ENCODE measurements at regions not wholly inside any gene's neighbourhood (a gene's known extent, or its start where the extent isn't known, plus 50 kb on each side); places are given as distances from the start of the nearest gene placed in this dataset.

- H3K9me3 ChIP-seq (ENCODE audit: control insufficient read depth, insufficient read depth, low read depth, low read length): no peaks in the 10 kb centered on the region
- H3K27me3 ChIP-seq (ENCODE audit: control insufficient read depth, insufficient read depth, low read length): peaks cover 5% of the 10 kb centered on the region
- no peaks in the 10 kb centered on the region for H3K36me3 ChIP-seq (ENCODE audit: control insufficient read depth, insufficient read depth, low read length)
- no peak overlapping the region for H3K4me2 ChIP-seq (ENCODE audit: extremely low read depth, insufficient read depth, low read length)
- H3K9ac ChIP-seq (ENCODE audit: insufficient read depth, low read length): no peak overlapping the region
- H3K4me1 ChIP-seq (ENCODE audit: control insufficient read depth, extremely low read depth, insufficient read depth, low read length): peaks cover 11% of the 10 kb centered on the region
- no peak overlapping the region for H2AFZ ChIP-seq (ENCODE audit: low read length)
- DNase-seq (ENCODE audit: low read depth in 2 of 2): peak in 1 of 2 donors; percentile 58
- TF ChIP-seq CTCF (conservative IDR thresholded peaks at IDR 0.05 in 1 of 2, IDR thresholded peaks at IDR 0.05 in 1 of 2; ENCODE audit: low read depth in 1 of 2, low read length in 2 of 2) (no peak), EZH2 (IDR thresholded peaks at IDR 0.05; ENCODE audit: low read length, missing control alignments) (no peak)
- H3K27ac ChIP-seq (ENCODE audit: insufficient read depth, low read length): no peak overlapping the region
- no peaks in the 10 kb centered on the region for H3K79me2 ChIP-seq (ENCODE audit: control insufficient read depth, insufficient read depth, low read length)
- H3K4me3 ChIP-seq (replicated peaks in 1 of 4; ENCODE audit: control extremely low read depth in 1 of 4, insufficient read depth in 1 of 4, low read depth in 3 of 4, low read length in 4 of 4): no peak overlapping the region
- H4K20me1 ChIP-seq (ENCODE audit: control insufficient read depth, extremely low read depth, insufficient read depth, low read length): no peaks in the 10 kb centered on the region
Observed at GRCh38 chr6:906920-907319, 214.0 kb upstream of the EXOC2 start.

GRCh38 chr6:905556-905955 is 212.6 kb upstream of the EXOC2 start:
- no peak for DNase-seq (ENCODE audit: low read depth in 2 of 2)
- H3K36me3 ChIP-seq (ENCODE audit: control insufficient read depth, insufficient read depth, low read length): no peaks in the 10 kb centered on the region
- no peak overlapping the region for H3K4me2 ChIP-seq (ENCODE audit: extremely low read depth, insufficient read depth, low read length)
- peaks cover 18% of the 10 kb centered on the region for H3K4me1 ChIP-seq (ENCODE audit: control insufficient read depth, extremely low read depth, insufficient read depth, low read length)
- H3K27ac ChIP-seq (ENCODE audit: insufficient read depth, low read length): no peak overlapping the region
- H3K9me3 ChIP-seq (ENCODE audit: control insufficient read depth, insufficient read depth, low read depth, low read length): no peaks in the 10 kb centered on the region
- H4K20me1 ChIP-seq (ENCODE audit: control insufficient read depth, extremely low read depth, insufficient read depth, low read length): no peaks in the 10 kb centered on the region
- H3K27me3 ChIP-seq (ENCODE audit: control insufficient read depth, insufficient read depth, low read length): peaks cover 5% of the 10 kb centered on the region
- no peak overlapping the region for H3K9ac ChIP-seq (ENCODE audit: insufficient read depth, low read length)
- H3K4me3 ChIP-seq (replicated peaks in 1 of 4; ENCODE audit: control extremely low read depth in 1 of 4, insufficient read depth in 1 of 4, low read depth in 3 of 4, low read length in 4 of 4): no peak overlapping the region
- TF ChIP-seq EZH2 (IDR thresholded peaks at IDR 0.05; ENCODE audit: low read length, missing control alignments): no peak
- no peak for TF ChIP-seq CTCF (conservative IDR thresholded peaks at IDR 0.05 in 1 of 2, IDR thresholded peaks at IDR 0.05 in 1 of 2; ENCODE audit: low read depth in 1 of 2, low read length in 2 of 2)
- no peak overlapping the region for H2AFZ ChIP-seq (ENCODE audit: low read length)
- H3K79me2 ChIP-seq (ENCODE audit: control insufficient read depth, insufficient read depth, low read length): no peaks in the 10 kb centered on the region

GRCh38 chr6:904994-905393 is 212.1 kb upstream of the EXOC2 start:
- Histone ChIP-seq H3K27ac (ENCODE audit: insufficient read depth, low read length) (no peak overlapping the region), H3K4me2 (ENCODE audit: extremely low read depth, insufficient read depth, low read length) (no peak overlapping the region), H3K9me3 (ENCODE audit: control insufficient read depth, insufficient read depth, low read depth, low read length) (no peaks in the 10 kb centered on the region), H3K9ac (ENCODE audit: insufficient read depth, low read length) (no peak overlapping the region), H3K4me3 (replicated peaks in 1 of 4; ENCODE audit: control extremely low read depth in 1 of 4, insufficient read depth in 1 of 4, low read depth in 3 of 4, low read length in 4 of 4) (no peak overlapping the region), H3K36me3 (ENCODE audit: control insufficient read depth, insufficient read depth, low read length) (no peaks in the 10 kb centered on the region), H2AFZ (ENCODE audit: low read length) (no peak overlapping the region), H4K20me1 (ENCODE audit: control insufficient read depth, extremely low read depth, insufficient read depth, low read length) (no peaks in the 10 kb centered on the region), H3K4me1 (ENCODE audit: control insufficient read depth, extremely low read depth, insufficient read depth, low read length) (peaks cover 18% of the 10 kb centered on the region), H3K79me2 (ENCODE audit: control insufficient read depth, insufficient read depth, low read length) (no peaks in the 10 kb centered on the region), H3K27me3 (ENCODE audit: control insufficient read depth, insufficient read depth, low read length) (peaks cover 5% of the 10 kb centered on the region)
- no peak for DNase-seq (ENCODE audit: low read depth in 2 of 2)
- TF ChIP-seq EZH2 (IDR thresholded peaks at IDR 0.05; ENCODE audit: low read length, missing control alignments) (no peak), CTCF (conservative IDR thresholded peaks at IDR 0.05 in 1 of 2, IDR thresholded peaks at IDR 0.05 in 1 of 2; ENCODE audit: low read depth in 1 of 2, low read length in 2 of 2) (no peak)
